Islet of Langerhans (tissue), 1 donor: ENCODE measurements at regions not wholly inside any gene's neighbourhood (a gene's known extent, or its start where the extent isn't known, plus 50 kb on each side); places are given as distances from the start of the nearest gene placed in this dataset.

Experiments
- FAIRE-seq: peaks from one replicate; lab custom pipeline; 2011; peaks lifted over from hg19 to GRCh38; lab: Jason Lieb, UNC

DNA sequence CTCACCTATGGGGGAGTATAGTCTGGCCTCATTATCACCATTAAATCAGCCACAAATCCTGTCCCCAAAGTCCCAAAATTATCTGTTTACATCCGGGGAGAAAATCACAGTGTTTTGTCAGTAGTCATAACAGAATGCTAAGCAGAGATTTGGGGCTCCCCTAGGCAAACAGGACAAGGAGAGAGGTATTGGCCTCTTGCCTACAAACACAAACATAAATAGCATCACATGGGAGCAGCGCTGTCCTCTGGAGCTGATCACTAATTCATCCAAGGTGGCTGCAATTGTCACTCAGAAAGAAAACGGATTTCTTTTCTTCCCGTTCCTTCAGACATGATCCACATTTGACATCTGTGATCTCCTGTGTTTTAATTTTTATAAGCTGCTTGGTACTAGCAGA lies 1028.1 kb downstream of the NTRK3 start:
- no peak for FAIRE-seq

DNA sequence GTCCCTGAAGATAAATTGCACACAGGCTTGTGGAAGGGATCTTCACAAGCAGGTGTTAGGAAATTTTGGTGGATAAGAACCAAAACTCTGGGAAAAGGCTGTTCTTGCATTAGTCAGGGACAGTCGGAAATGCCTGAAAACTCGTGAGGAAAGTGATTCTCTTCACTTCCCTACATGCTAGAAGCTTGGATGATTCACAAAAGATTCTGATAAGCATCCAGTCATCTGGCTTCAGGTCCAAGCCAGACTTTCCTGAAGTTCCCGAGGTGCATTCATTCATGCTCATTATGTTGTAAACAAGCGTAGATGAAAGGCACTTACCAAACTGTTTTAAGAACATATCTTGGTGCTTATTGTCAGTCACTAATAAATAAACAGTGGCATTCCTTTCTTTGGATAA lies 1028.7 kb downstream of the NTRK3 start:
- FAIRE-seq = no peak

DNA sequence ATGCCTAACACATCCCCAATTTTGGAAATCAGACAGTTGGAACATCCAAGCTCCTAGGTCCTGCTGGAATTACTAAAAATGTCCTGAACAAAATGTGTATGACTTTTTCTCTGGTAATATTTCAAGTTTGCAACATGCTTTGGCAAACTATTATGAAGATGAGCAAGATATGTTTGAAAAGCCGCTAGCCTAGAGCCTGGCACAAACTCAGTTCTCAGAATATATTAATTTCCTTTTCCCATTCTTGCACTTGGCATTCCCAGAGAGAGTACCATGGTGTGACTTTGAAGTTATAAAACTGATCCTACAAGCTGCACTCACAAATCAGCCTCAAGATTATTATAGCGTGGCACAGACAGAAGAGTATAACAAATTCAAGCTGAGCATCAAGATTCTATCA lies 1031.1 kb downstream of the NTRK3 start:
- no peak for FAIRE-seq

DNA sequence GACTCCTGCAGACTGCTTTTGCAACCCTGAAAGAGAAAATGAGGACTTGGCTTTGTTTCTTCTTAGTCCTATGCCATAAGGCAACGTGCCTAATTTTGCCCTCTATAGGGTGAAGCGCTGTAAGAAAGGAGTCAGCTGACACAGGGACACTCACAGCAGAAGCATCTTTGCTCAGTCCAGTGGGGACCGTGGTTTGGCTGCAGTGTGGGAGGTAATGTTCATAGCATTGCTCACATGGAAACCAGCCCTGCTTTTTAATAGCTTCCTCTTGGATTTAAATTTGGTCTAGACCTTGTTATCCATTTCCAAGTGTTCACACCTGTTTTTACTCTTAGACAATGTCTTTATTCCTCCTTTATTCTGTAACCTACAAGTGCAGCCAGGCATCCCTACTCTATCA lies 1032.1 kb downstream of the NTRK3 start:
- no peak for FAIRE-seq

DNA sequence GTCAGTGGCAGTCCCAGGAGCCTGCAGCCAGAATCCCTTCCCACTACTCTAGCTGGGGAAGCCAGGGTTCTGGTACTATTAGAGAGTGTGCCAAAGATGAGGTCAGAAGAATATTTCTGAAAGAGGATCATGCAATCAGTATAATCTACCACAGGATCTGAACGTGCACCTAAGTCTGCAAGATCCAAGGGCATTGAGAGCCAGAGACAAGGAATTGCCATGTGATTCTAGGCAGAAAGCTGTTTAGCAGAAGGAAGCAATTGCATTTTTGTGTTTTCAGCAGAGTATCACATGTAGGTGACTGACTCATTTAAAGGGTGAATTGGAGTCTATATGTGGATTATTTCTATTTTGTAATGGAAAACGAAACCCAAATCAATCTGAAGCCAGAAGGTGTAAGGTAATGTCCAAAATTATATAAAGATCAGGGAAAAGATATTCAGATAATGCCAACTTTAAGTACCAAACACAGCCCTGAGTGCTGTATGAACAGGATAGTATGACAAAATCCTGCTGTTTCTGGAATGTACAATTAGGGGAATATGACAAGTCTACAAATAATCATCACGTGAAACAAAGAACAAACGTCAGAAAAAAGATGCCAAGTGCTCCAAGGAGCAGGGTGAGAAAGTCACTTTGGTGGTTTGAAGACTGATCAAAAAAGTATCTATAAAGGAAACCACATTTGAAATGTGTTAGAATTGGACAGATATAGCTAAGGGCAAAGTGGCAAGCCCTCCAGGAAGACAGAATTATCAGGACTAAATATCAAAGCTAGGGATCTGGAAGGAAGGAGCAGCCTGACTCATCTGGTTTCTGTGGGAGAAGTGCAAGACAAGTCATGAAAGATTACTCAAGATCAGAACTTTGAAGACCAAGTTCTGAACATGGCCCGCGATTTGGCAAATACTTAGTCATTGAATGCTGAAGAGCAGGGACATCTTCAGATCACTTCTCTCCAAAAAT lies 1036.6 kb downstream of the NTRK3 start:
- no peak for FAIRE-seq

DNA sequence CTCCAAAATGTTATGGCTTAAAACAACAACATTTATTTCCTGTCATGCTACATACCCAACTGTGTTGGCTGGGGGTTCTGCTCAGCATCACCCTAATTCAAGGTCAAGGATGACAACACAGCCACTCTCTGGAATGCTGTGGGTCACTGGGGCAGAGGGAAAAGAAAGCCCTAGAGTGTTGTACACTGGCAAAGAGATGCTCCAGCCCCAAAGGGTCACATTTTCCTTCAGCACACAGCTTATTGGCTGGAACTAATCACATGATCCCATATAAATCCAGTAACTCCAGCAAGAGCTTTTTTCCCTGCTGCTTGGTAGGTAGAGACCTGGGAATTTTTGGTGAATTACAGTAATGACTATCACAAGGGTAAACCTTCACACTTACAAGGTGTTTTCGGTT lies 1041.4 kb downstream of the NTRK3 start:
- no peak for FAIRE-seq

DNA sequence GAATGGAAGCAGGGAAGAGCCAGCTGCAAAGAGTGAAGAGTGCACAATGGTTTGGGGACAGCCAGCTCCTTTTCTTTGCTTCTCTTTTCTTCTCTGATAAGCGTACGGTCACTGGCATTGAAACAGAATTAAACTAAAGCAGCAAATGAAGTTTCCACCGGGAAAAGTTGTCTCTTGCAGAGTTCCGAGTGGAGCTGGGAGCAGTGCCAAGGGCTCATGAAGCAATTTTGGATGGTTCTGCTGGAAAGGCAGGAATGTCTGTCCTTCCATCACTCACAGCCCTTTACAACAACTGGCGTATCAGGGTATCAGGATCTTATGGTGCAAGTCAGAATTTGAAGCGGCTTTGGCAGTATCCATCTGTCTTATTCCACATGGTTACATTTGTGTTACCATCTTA lies 1042.9 kb downstream of the NTRK3 start:
- FAIRE-seq = no peak

DNA sequence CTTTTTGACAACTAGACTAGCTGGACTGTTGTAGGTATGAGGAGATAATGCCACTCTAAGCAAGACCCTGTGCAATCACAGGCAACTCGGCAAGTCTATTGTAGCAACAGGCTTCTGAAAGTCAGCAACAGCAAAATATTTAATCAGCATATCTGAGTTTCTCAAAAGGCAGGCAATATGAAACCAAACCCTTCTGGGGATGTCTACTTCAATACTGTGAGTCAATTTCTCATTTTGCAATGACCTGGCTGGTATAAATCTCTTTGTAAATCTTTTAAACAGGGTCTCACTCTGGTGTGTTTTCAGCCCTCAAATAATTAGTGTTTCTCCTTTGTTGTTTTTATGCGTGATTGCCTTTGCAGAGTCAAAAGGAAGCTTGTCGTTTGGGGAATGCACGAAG lies 1044.5 kb downstream of the NTRK3 start:
- FAIRE-seq = no peak

DNA sequence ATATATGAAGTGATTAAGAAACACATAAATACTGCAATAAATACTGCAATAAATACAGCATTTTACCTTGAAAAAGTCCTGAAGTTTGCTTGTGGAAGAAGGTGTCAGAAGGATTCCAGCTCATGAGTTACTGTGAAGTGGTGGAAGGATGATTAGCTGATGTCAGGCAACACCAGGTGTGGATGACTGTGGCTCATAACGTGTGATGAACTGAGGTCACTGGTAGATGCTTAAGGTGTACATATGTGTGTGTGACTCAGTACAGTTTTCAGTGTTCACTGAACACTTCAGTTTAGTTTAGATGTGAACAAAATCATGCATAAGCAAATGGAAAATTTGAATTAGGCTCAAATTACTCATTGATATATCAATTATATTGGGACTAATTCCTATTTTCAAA lies 1045.0 kb downstream of the NTRK3 start:
- FAIRE-seq = no peak

DNA sequence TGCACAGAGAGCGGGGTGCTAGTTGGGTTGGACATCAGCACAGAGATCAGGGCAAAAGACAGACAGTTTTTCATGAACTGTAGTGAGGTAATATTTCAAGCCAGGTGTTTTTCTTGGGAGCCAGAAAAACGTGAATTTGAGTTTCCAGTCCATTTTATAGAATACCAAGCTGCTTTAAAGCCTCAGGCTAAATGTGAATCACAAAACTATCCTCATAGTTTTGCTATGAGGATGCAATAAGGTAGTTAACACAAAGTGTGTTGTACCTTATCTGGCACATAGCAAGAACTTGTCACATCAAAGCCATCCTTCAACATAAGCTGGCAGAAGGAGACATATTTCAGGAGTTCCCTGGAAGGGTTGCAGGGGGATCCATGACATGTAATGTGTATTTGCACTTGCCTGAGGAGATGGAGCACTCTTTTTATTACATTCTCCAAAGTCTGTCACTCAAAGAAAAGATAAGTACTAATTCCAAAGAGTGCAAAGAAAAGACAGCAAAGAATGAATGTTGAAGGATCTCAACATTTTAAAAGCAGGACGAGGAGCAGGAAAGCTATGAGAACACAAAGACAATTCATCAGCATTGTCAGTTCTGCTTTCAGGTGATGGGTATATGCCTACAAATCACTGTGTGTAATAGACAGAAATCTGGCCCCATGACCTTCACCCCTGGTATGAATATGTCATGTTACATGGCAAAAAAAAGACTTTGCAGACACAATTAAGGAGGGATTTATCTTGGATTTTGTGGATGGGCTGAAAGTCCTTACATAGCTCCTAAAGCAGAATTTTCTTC lies 1046.4 kb downstream of the NTRK3 start:
- no peak for FAIRE-seq

DNA sequence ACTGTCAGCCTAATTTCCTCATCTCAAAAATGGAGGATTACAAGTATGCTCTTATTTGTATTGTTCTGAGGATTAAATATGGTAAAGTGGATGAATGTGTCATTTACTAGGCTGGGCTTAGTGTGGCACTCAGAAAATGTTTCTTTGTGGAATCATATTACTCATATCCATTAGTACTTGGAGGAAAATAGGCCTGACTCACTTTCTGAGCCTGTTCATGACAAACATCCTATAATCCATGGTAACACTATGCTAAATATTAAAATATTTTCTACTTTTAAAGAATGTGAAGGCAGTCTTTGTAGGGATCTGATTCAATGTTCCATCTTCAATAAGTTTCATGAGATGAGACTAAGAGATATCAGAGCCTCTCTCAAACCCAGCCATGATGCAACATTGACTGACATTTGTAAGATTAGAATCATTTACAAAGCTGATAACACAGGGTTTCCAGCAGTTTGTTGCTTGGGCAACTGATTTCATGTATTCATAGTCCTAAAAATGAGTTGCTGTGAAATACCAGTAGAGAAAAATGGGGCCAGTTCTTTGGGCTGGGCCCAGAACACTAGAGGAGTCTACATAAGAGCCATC lies 1048.5 kb downstream of the NTRK3 start:
- no peak for FAIRE-seq

DNA sequence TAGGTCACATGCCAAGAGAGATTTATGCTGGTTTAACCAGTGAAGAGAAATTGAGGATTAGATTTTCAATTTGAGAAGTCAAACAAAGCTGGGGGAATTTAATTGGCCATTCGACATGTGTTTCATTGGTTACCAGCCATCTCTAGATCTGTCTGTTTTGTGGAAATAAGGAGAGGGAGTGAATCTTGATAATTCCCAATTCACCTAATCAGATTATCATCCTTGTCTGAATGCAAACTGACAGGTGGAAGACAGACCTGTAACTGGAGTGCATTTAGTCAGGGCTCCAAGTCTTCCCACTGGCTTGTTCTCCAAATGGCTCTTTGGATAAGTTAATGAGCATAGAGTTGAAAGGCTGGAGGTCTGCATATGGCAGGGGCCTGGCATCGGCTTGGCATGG lies 1049.3 kb downstream of the NTRK3 start:
- FAIRE-seq = no peak

DNA sequence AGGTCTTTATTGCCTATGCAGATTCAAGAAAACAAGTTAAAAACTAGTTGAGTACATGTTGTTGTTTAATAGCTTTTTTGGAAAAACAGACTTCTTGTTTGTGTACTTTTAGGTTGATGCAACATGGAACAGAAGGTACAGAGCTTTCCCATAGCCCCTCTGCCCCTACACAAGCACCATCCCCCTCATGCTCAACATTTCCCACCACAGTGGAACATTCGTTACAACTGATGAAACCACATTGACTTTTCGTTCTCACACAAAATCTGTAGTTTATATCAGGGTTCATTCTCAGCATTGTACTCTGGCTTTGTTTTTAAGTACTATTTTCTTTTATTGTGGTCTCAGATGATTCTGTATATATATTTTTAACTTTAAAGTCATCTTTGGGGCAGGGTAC lies 1054.6 kb downstream of the NTRK3 start:
- no peak for FAIRE-seq

DNA sequence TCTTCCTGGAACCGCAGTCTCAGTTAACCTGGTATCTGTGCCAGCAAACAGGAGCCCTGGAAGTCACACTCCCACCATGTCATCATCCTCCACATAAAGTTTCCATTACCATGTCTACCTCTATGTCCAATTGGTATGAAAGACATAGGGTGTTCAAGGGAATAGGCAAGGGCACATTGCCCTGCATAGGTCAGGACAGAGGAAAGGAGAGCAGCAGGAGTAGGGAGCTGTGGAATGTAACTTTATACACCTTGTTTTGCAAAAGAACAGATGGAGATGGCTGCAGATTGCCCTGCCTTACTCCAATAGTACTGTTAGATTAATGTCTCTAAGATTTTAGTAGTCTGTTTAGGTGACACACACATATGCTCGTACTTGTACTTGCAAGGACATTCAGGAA lies 1056.4 kb downstream of the NTRK3 start:
- no peak for FAIRE-seq

DNA sequence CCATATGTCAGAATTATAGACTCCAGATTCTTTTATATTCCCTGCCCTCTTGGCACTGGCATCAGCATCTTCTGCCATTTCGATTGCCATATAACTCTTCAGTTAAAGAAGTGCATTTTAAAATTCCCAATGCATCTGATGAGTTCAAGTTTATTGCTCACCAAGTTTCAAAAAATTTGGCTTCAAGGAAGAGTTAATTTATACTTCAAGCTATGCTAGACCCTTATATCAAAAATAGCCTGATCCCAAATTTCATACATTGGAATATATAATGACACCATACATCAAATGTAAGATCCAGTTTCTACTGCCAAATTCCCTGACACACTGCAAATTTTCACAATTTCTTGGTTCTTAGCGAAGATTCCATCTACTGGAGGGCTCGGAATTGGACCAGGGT lies 1058.6 kb downstream of the NTRK3 start:
- FAIRE-seq = no peak

DNA sequence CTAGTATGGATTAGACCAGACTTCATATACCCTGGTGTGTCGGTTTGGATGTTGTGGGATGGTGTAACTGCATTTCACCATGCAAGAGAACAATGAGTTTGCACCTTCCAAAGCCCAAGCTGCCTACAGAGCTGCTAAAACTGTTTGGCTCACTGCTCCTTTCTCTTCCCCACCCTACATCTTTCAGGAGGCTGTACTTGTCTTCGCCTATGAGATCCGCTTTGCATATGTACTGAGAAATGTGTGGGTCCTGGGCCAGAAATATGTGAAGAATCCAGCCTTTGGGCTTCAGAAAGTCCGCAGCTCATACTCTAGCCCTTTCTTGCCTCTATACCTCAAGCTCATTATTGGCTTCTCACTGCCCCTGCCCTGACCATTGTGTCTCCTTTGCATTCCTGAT lies 1060.0 kb downstream of the NTRK3 start:
- no peak for FAIRE-seq

DNA sequence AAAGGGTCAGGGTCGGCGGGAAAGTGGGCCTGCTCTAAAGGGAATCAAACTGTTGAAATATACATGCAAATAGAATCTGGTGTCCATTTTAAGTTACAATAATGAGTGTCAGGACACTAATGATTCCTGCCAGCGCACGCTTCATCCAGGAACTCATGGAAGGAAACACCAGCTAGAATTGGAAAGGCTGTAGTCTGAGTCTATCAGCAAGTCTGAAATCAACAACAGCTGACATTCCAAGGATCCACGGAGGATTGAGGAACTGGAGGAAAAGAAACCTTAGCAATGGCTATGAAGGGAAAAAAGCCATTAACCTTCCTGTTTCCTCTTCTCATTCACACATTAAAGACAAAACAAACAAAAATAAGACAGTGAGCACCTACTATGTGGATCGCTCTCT lies 1063.1 kb downstream of the NTRK3 start:
- no peak for FAIRE-seq

DNA sequence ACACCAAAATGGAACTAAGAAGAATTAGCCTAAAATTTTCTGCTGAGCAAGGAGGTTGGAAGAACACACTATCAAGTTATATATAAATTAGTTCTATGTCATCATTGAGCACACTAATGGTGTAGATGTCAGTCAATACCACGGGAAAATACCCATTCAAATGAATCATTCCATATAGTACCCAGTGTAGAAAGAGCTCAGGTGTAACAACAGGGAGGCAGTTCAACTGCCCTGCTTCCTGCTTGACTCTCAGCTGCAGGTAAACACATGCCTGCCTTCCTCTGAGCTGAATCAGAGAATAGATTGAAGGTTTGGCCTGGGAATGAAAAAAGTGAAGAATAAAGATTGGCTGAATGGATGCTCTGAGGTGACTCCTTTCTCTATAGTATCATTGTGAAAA lies 1088.0 kb downstream of the AGBL1 start:
- no peak for FAIRE-seq

DNA sequence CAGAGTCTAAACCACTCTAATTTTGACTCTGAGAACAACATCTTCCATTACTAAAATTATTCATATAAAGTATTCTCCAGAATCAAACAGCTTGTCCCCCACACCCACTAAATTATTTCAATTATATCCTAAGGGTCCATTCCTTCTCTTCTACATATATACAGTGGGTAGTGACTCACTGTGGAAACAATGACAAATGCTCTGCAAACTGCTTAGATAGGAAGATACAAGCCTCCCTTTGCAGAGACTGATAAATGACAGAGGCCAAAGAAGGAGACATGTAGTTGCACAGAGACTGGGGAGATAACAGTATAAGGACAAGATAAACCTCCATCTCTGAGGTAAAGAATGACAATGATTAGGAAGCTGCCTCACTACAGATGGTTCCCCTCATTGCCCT lies 1087.4 kb downstream of the AGBL1 start:
- no peak for FAIRE-seq

DNA sequence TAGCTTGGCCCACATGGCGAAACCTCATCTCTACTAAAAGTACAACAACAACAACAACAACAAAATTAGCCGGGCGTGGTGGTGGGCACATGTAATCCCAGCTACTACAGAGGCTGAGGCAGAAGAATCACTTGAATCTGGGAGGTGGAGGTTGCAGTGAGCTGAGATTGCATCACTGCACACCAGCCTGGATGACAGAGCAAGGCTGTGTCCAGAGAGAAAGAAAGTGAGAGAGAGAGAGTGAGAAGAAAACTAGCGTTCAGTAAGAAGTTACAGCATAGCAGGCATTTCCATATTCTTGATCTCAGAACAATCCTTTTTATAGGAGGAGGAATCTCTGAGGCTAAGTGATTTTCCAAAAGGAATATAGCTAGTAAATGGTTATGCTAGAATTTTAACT lies 1076.1 kb downstream of the AGBL1 start:
- no peak for FAIRE-seq

DNA sequence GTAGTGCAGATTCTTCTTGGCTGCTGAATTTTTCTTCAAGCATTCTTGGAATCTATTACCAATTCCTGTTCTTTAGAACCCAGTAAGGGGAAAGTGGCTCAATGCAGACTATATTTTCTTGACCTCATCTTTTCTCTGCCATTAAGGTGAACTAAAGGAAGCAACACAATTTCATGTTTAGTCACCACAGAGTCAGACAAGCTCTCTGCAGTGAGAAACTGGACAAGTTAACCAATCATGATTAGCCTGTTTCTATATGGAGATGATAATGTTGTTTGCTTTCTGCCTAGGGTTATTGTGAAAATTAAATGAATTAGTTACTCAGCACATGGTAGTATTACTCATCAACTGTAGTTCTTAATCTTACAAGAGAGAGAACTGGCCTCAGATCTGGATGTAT lies 1075.1 kb downstream of the AGBL1 start:
- no peak for FAIRE-seq

DNA sequence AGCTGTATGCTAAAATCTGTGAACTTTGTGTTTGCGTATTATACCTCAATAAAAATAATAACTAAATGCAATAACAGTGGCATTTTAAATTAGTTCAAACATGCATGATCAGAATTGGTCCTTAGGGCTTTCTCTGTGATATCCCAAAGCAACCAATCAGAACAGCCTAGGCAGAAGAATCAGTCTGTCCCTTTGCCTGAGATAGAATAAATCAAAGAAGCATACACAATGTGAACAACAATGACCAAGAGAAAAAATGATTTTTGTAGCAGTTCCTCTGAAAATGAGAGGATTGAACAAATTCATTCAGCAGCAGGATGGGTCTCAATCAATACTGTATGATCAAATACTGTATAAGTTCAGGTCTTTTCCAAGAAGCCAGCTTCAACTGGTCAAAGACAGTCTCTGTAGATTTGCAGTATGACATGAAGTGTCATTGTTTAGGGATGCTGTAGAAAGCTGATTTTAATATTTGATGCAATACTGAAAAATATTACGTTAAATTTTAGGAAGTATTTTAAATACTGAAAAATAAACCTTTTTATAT lies 1071.6 kb downstream of the AGBL1 start:
- FAIRE-seq = no peak

DNA sequence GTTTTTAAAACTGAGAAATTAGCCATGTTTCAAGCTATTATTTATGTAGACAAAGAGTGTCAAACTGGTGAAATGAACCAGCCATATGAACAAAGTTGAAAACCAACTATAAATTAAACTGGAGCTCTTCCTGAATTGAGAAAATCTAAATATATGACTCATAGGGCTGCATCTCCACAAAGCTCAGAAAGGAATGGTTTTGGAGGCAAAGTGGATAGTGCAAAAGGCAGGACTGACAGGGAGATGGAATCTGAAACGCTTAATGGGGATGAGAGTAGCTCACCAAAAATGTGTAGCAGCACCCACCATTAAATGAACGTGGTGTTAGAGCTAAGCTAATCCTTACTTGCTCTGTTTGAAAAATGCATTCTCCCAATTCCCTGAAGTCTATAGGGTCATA lies 1066.0 kb downstream of the AGBL1 start:
- FAIRE-seq = no peak
